ENCODE measurements at regions not wholly inside any gene's neighbourhood (a gene's known extent, or its start where the extent isn't known, plus 50 kb on each side); places are given as distances from the start of the nearest gene placed in this dataset.

DNA sequence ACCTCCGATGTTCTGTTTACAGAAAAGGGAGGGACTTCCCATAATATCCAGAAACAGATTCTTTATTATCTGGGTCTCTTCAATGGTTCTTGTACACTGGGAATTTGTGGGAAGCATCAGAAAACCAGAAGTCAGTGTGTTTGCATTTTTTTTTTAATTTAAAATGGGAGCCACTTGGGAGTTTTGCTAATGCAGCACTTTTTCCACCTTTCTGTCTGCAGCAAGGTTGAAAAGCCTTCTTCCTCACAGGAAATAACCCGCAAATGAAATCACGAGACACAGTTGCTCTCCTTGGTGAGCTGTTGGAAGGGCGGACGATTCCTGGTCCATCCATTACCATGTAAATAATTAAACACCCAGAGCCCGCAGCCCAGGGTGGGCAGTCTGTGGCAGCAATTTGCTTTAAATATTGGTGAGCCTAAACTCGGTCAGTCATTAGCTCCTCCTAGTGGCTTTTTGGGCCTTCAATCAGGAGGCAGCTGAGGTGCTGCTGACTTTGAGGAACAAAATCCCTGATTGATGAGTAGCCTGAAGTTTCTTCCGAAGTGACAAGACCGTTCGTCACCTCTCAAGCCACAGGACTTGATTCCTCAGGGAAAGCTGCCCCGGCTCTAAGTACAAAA lies 471.5 kb downstream of the EPHA4 start:
- Histone ChIP-seq H3K27ac (no peak overlapping the region), H3K4me3 (no peak overlapping the region), H3K36me3 (no peaks in the 10 kb centered on the region), H3K27me3 (no peaks in the 10 kb centered on the region), H3K9me3 (no peaks in the 10 kb centered on the region), H3K4me1 (no peaks in the 10 kb centered on the region)
- no peak for DNase-seq (ENCODE audit: low spot score in 2 of 2)
- intact Hi-C loops (cut with DNase I; ENCODE audit: low total_unique reads) = no loop called here
- no peak for TF ChIP-seq POLR2AphosphoS5 (IDR thresholded peaks at IDR 0.05)
- TF ChIP-seq, protein P1, sequence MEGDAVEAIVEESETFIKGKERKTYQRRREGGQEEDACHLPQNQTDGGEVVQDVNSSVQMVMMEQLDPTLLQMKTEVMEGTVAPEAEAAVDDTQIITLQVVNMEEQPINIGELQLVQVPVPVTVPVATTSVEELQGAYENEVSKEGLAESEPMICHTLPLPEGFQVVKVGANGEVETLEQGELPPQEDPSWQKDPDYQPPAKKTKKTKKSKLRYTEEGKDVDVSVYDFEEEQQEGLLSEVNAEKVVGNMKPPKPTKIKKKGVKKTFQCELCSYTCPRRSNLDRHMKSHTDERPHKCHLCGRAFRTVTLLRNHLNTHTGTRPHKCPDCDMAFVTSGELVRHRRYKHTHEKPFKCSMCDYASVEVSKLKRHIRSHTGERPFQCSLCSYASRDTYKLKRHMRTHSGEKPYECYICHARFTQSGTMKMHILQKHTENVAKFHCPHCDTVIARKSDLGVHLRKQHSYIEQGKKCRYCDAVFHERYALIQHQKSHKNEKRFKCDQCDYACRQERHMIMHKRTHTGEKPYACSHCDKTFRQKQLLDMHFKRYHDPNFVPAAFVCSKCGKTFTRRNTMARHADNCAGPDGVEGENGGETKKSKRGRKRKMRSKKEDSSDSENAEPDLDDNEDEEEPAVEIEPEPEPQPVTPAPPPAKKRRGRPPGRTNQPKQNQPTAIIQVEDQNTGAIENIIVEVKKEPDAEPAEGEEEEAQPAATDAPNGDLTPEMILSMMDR (IDR thresholded peaks at IDR 0.05) = no peak
- no peak for TF ChIP-seq POLR2A (IDR thresholded peaks at IDR 0.05)

GRCh38 chr2:221102896-221103688 lies 469.0 kb downstream of the EPHA4 start:
- Histone ChIP-seq H3K4me3 (no peak overlapping the region), H3K36me3 (no peaks in the 10 kb centered on the region), H3K27me3 (no peaks in the 10 kb centered on the region), H3K27ac (no peak overlapping the region), H3K4me1 (no peaks in the 10 kb centered on the region), H3K9me3 (no peaks in the 10 kb centered on the region)
- no peak for DNase-seq (ENCODE audit: low spot score in 2 of 2)
- intact Hi-C loops (cut with DNase I; ENCODE audit: low total_unique reads) = no loop called here
- TF ChIP-seq, protein P1 (IDR thresholded peaks at IDR 0.05) = no peak
- TF ChIP-seq POLR2A (IDR thresholded peaks at IDR 0.05) (no peak), POLR2AphosphoS5 (IDR thresholded peaks at IDR 0.05) (no peak)

- Histone ChIP-seq H3K36me3 (no peaks in the 10 kb centered on the region), H3K27ac (peak overlapping the region in 1 of 2 donors; percentile 66), H3K4me3 (peak overlapping the region in 2 of 3 donors; percentile 18 to 49), H3K27me3 (no peaks in the 10 kb centered on the region), H3K4me1 (no peaks in the 10 kb centered on the region), H3K9me3 (no peaks in the 10 kb centered on the region)
- DNase-seq (ENCODE audit: low spot score in 2 of 2) = no peak
- intact Hi-C loops (cut with DNase I; ENCODE audit: low total_unique reads) = no loop called here
- TF ChIP-seq, protein P1 (IDR thresholded peaks at IDR 0.05) = no peak
- TF ChIP-seq POLR2A (IDR thresholded peaks at IDR 0.05) (no peak), POLR2AphosphoS5 (IDR thresholded peaks at IDR 0.05) (no peak)
Measured at GRCh38 chr2:221103930-221104329, 468.2 kb downstream of the EPHA4 start.

DNA sequence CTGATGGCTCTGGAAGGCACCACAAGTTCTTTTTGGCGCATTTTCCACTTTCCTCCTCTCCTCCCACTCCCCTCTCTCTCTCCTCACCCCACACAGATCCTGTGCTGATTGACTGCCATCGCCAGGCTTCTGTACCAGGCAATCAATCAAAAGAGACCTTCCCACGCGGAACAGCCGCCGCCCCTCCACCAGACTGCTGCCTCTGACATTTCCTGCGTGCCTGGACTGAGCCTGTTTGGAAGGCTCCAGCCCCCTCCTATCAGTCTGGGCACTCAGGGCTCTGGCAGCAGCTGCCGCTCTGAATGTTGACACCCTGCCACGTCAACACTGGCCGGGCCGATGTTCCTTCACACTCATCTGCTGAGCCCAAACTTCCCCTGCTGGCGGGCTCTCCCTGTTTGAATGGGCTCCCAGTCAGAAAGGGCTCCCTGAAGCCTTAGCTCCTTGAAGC lies 467.7 kb downstream of the EPHA4 start:
- Histone ChIP-seq H3K4me1 (no peaks in the 10 kb centered on the region), H3K4me3 (peak overlapping the region in 2 of 3 donors; percentile 18 to 49), H3K27me3 (no peaks in the 10 kb centered on the region), H3K9me3 (no peaks in the 10 kb centered on the region), H3K27ac (peak overlapping the region in 1 of 2 donors; percentile 66), H3K36me3 (no peaks in the 10 kb centered on the region)
- peak in 1 of 2 donors; percentile 38 for DNase-seq (ENCODE audit: low spot score in 2 of 2)
- TF ChIP-seq, protein P1 (IDR thresholded peaks at IDR 0.05) = no peak
- TF ChIP-seq POLR2AphosphoS5 (IDR thresholded peaks at IDR 0.05) (no peak), POLR2A (IDR thresholded peaks at IDR 0.05) (no peak)
- intact Hi-C loops (cut with DNase I; ENCODE audit: low total_unique reads) = no loop called here

GRCh38 chr2:221106241-221106640 lies 465.9 kb downstream of the EPHA4 start:
- no peak overlapping the region for H3K4me3 ChIP-seq
- no peak for DNase-seq (ENCODE audit: low spot score in 2 of 2)
- H3K4me1 ChIP-seq = no peaks in the 10 kb centered on the region
- H3K36me3 ChIP-seq = no peaks in the 10 kb centered on the region
- no peaks in the 10 kb centered on the region for H3K27me3 ChIP-seq
- no peak overlapping the region for H3K27ac ChIP-seq
- TF ChIP-seq, protein P1 (IDR thresholded peaks at IDR 0.05) = no peak
- TF ChIP-seq POLR2A (IDR thresholded peaks at IDR 0.05) = no peak
- TF ChIP-seq POLR2AphosphoS5 (IDR thresholded peaks at IDR 0.05) = no peak
- no peaks in the 10 kb centered on the region for H3K9me3 ChIP-seq
- intact Hi-C loops (cut with DNase I; ENCODE audit: low total_unique reads) = loop anchor here (5.0 kb wide), 1 partner anchor 71 kb away; no protein-coding TSS in a partner anchor

All from breast epithelium (tissue), 4 donors.